ENCODE measurements at regions not wholly inside any gene's neighbourhood (a gene's known extent, or its start where the extent isn't known, plus 50 kb on each side); places are given as distances from the start of the nearest gene placed in this dataset.
"Not testable (repeated sequence)": the region's sequence is repeated elsewhere in the genome, so short reads cannot be mapped to it uniquely, and the experiment has no call there.

GRCh38 chr1:60791226-60791625 lies 291.1 kb upstream of the NFIA start:
- no peak for DNase-seq

GRCh38 chr1:60773099-60773498 lies 309.3 kb upstream of the NFIA start:
- DNase-seq: not testable (repeated sequence)

DNA sequence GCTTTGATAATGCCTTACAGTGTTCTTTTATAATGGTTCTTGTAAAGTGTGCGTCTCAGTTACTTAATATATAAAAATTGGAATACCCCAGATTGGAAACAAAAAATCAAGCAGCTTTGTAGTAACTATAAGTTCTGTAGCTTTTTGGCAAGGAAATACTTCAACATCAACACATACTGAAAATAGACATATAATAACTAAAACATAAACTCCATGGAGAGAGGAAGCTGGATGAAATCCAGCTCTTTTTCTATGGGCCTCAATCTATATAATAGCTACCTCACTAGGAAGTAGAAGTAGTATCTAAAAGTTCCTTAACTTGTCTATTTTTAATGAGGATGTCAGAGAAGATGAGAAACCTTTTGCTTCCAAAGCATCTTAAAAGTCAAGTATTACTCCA lies 313.3 kb upstream of the NFIA start:
- no peak for DNase-seq

DNA sequence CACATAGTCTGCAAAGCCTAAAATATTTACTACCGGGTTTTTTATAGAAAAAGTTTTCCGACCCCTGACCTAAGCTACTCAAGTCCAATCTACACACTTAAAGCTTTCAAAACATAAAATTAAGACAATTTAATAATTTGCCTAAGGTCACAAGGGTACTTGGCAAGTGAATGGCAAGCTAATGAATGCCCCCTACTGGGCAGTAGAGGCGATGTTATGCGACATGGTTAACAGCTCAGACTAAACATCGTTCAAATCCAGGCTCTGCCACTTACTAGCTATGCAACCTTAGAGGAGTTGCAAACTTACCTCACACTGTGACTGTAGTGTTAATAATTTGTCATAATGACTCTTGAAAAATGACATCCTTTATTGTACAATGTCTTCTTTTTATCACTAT lies 317.2 kb upstream of the NFIA start:
- DNase-seq: no peak

DNA sequence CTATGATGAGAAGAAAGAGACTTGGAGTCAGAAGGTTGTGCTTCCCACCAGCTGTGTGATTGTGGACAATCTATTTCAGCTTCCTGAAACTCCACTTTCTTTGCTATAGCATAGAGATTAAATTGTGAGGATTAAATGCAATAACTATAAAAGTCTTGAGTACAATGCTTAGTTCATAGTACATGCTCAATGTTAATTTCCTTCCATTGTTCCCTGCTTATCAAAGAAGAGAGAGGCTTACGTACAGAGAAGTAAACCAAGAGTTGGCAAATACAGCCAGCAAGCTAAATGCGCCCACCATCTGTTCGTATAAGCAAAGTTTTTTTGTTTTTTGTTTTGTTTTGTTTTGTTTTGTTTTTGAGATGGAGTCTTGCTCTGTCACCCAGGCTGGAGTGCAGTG lies 317.9 kb upstream of the NFIA start:
- no peak for DNase-seq

- no peak for DNase-seq
Measured at GRCh38 chr1:60763741-60764140, 318.6 kb upstream of the NFIA start.

- no peak for DNase-seq
Measured at GRCh38 chr1:60762911-60763310, 319.4 kb upstream of the NFIA start.

- no peak for DNase-seq
Measured at GRCh38 chr1:60762176-60762575, 320.2 kb upstream of the NFIA start.

- no peak for DNase-seq
Measured at GRCh38 chr1:60759291-60759690, 323.1 kb upstream of the NFIA start.

DNA sequence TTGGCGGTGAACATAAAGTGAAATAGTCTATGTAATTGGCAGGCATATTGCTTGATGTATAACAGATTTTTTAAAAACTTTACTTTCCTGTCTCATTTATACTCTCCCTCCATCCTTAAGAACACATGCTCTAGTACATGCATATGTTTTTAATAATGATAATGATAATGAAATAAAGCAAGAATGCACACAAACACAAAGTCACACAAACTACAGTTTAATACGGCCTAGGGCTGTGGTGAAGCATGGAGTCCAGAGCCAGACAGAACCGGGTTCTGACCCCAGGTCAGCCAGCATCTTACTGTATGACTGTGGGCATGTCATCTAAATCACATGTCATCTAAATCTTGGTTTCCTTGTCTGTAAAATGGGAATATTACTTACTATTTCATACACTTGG lies 324.9 kb upstream of the NFIA start:
- DNase-seq: no peak

- no peak for DNase-seq
Measured at GRCh38 chr1:60753036-60753900, 329.1 kb upstream of the NFIA start.

DNA sequence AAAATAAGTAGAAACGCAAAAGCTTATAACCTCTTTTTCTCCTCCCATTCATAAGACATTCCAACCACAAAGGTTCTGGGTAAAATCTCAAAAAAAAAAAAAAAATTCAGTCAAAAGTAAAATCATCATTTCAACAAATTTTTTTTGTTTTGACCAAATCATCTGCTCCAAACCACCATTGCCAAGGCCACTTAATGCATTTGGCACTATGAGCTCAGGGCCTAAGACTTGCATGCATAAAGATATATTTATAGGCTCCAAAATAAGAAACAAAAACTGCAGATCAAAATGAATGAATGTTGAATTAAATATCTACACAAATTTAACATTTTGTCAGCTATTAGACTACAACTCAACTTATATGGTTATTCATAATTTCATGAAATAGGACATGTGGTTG lies 331.1 kb upstream of the NFIA start:
- no peak for DNase-seq

DNA sequence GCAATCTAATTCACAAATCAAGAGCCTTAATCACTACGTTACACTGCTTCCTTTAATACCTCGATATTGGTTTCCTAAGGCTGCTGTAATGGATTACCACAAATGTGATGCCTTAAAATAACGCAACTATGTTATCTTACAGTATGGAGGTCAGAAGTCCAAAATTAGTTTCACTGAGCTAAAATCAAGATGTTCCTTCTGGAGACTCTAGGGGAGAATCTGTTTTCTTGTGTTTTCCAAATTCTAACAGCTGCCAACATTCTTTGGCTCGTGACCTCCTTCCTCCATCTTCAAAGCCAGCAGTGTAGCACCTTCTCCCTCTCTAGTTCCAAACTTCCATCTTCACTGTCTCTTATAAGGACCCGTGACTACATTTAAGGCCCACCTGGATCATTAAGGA lies 335.0 kb upstream of the NFIA start:
- no peak for DNase-seq

DNA sequence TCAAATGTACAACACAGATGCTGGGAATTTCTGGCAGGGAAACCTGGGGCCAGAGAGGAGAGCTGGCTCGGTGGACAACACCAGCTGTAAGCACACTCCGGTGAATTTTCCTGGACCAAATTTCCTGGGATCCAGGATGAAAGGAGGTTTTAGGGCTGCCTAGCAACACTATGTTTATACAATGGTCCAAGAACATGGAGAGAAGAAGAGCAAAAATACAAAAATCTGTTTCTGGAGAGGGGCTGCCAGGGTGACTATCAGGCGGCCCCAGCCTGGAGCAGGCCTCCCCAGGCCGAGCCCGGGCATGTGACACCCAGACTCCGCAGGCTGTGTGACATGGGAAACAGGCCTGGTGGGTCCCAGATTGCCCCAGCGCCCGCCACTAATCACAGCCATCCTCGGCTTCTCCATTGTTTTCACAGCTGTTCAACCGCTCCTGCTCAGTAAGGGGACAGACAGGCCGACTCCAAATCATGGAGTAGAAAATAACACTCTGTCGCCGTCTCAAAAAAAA lies 336.0 kb upstream of the NFIA start:
- DNase-seq: no peak

DNA sequence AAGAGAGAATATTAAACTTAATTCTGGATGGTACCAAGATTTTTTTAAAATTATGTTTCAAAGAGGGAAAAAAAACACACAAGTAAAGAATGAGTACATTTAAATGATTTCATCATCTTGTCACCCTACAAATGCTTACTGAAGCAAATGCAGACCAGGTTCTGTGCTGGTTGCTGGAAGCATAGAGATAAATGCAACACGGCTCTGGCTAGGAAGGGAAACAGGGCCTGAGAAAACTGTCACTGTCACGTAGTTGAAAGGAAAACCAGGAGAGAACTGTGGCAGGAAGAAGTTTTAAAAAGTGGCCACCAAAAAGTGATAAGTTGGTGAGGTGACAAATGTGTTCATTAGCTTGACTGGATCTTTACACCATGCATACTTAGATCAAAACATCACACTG lies 336.9 kb upstream of the NFIA start:
- no peak for DNase-seq

DNA sequence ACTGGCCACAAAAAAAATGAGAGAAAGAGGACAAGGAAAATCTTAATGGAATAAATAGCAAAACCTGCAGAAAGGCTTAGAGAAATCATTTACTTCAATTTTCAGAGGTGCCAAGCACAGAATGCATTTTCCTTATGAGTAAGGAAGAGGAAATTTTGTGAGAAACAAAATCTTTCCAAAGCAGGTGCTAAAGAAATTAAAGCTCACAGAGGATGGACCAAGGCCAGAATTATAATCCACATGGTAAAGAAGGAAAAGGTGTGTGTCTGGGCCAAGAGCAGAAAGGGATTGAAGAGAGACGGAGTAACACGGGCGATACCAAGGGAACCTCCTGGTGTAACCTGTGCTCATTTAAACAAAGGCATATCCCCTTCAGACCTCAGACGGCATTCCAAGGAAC lies 340.0 kb upstream of the NFIA start:
- DNase-seq: no peak

- no peak for DNase-seq
Measured at GRCh38 chr1:60740154-60740553, 342.2 kb upstream of the NFIA start.

- DNase-seq: no peak
Measured at GRCh38 chr1:60739729-60740128, 342.6 kb upstream of the NFIA start.

DNA sequence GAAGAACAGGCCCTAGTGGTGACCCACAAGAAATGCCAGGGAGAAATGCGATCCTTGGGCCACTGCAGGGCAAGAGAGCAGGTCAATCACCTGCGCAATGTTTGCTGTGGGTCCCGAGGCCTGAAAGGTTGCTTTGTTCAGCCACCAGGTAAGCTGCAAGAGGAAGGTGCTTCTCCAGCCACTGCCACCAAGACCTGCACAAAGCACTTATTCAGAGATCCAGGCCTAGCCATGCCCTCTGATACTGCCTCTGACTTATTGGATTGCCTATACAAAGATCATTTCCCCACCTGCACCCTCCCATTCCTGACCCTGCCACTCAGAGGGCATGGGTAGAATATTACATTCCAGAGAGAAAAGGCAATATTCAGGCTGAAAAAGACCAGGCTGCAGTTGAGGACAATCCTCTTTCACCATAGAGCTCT lies 349.4 kb upstream of the NFIA start:
- DNase-seq: no peak

DNA sequence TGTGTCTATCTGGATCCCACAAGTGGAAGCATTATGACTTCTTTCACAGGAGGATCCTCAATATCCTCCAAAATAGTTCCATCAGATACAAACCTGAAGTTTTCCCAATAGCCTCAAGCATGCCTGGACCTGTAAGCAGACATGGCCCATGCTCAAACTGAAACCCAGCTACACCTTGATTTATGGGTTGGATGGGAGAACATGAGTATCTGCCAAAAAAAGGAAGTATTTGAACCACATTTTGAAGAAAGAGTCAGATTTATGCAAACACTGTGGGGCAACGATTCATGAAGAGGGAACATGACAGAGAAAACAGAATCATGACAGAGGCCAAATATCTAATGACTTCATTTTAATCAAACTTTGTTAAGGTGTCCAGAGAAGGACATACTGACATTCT lies 351.0 kb upstream of the NFIA start:
- DNase-seq: no peak

DNA sequence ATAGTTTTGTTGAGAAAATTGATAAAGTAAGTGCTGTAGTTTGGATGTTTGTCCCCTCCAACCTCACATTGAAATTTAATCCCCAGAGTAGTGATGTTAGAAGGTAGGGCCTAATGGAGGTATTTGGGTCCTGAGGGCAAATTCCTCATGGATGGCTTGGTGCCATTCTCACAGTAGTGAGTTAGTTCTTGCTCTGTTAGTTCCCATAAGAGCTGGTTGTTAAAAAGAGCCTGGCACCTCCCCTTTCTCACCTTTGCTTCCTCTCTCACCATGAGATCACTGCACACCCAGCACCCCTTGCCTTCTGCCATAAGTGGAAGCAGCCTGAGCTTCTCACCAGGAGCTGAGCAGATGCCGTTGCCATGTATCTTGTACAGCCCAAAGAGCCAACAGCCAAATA lies 354.8 kb upstream of the NFIA start:
- DNase-seq: no peak

DNA sequence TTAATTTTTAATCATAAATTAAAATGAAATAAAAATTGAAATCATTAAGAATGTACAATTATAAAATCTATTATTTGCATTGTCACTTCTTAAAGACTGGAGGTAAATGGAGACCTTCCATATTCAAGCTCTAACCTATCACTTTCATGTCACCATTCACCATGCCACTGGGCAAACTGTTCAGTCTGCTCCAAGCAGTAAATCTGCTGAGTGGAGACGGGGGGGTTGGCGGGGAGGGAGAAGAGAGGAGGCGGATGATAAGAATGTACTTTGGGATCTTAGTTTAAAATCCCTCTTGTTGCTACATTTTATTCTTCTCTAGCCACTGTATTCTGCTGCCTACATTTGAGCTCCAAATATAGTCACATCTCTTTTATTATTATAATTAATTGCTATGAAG lies 365.9 kb upstream of the NFIA start:
- no peak for DNase-seq

DNA sequence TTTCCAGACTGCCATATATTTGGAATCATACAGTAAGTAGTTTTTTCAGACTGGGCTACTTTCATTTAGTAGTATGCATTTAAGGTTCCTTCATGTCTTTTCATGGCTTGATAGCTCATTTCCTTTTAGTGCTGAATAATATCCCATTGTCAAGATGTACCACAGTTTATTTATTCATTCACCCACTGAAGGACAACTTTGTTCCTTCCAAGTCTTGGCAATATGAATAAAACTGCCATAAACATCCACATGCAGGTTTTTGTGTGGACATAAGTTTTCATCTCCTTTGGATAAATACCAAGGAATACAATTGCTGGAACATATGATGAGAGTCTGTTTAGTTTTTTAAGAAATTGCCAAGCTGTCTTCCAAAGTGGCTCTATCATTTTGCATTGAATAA lies 366.4 kb upstream of the NFIA start:
- DNase-seq: no peak

GRCh38 chr1:60709426-60709825 lies 372.9 kb upstream of the NFIA start:
- no peak for DNase-seq

GRCh38 chr1:60705026-60705425 lies 377.3 kb upstream of the NFIA start:
- no peak for DNase-seq

Data from activated CD4-positive, alpha-beta T cell treated with anti-CD3 and anti-CD28 coated beads, Interleukin-2, amount 50 U/mL, for 48 hours (primary cell).